Epithelial cell of prostate (primary cell): ENCODE measurements at regions not wholly inside any gene's neighbourhood (a gene's known extent, or its start where the extent isn't known, plus 50 kb on each side); places are given as distances from the start of the nearest gene placed in this dataset.
"Not testable (repeated sequence)": the region's sequence is repeated elsewhere in the genome, so short reads cannot be mapped to it uniquely, and the experiment has no call there.

Experiments used
- DNase-seq: peaks from one replicate; pipeline ENCODE4 v3.0.0-alpha.2; 2011; ENCODE audit warnings: low read depth, low spot score
- H3K27ac ChIP-seq: fragments of 450-650 bp; 2 replicates; pipeline ENCODE4 v1.5.1; 2017; ENCODE audit warnings: mild to moderate bottlenecking

DNA sequence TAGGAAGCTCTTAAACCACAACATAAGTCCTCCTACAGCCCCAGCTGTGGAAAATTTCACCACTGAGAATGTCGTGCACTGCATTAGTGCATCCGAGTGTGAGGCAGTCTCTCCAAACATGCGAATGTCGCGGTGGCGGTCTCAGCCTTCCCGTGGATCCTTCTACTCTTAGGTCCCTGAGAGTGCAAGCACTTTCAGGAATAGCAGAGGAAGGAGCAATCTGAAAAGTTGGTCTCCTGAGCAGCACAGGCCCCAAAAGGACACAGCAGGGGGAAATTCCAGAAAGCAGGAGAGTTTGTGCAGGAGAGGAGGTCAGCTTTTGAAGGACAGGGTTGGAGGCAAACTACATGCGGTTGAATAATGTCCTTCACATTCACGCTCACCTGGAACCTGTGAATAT, 440.5 kb upstream of the SMIM21 start:
- no peak for DNase-seq
- H3K27ac ChIP-seq, result no peak overlapping the region

DNA sequence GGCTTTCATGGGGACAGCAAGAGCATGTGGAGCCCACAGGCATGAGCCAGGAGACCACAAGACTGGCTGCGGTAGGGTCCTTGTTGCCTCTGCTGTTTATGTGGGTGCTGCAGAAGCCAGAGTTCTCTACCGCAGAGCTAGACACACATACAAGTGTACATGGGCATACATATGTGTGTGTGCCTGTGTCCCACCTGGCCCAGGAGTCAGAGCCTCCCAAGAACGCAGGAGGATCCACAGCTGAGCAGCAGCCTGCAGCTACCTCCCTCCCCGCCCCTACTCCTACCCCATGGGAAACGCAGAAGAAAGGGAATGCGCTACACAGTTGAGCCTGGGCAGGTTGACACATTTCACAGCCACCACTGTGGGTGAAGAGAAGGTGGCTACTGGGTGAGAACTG, 438.1 kb upstream of the SMIM21 start:
- H3K27ac ChIP-seq, result no peak overlapping the region
- no peak for DNase-seq

DNA sequence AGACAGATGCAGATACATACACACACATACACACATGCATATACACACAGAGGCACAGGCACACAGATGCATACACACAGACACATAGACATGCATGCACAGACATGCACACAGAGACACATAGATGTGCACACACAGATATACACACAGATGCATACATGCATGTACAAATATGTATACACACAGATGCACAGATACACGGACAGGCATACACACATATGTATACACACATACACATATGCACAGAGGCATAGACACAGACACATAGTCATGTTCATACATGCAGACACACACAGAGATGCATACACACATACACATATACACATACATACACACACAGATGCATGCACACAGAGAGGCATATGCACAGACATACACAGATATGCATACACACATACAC, 437.3 kb upstream of the SMIM21 start:
- DNase-seq, result no peak
- H3K27ac ChIP-seq, result no peak overlapping the region

DNA sequence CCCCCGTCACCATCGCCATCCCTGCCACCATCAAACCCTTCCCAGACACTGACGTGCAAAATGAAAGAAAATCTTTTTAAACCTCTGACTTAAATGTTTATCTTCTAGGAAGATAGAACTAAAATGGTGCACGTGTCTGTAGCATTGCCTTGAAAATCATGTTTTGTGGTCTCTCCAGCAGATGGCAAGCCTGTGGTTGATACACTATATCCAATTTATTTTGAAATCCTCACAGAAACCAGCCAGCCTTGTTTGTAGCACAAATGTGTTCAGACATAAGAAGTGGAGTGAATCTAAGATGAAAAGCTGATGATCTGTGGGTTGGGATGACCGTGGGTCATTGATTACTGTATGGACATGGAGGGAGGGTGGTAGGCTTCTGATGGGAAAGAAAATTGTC, 436.2 kb upstream of the SMIM21 start:
- DNase-seq, result no peak
- no peak overlapping the region for H3K27ac ChIP-seq

DNA sequence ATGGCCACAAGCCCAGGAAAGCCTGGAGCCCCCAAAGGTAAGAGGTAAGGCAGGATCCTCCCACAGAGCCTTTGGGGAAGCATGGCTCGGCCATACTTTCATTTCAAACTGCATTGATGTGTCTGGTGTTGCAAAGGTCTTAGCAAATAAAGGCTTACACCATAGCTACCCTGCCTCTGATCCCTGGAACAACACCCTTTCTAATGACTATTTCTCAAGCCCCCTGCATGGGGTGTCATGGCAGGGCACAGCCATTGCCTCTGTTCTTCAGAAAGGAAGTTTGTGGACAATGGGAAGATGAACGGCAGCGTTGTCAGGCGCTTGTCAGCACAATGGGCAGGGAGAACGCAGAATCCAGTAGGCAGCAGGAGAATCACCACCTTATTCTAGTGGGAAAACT, 435.0 kb upstream of the SMIM21 start:
- no peak for DNase-seq

DNA sequence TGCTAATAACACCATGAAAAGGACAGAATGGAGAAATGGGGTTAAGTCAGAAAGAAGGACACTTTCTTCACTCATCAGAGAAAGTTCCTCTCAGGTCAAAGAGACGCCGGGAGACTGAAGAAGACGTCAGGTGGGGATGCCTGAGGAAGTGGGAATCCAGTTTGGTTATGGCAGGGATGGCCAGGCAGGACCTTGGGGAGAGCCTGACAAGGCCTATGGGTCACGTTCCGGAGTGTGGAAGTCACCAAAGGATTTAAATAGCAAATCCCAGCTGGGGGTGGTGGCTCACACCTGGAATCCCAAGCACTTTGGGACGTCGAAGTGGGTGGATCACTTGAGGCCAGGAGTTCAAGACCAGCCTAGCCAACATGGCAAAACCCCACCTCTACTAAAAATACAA, 432.7 kb upstream of the SMIM21 start:
- H3K27ac ChIP-seq, result no peak overlapping the region

More for the DNA sequence above, 435.0 kb upstream of the SMIM21 start:
- H3K27ac ChIP-seq, result no peak overlapping the region

DNA sequence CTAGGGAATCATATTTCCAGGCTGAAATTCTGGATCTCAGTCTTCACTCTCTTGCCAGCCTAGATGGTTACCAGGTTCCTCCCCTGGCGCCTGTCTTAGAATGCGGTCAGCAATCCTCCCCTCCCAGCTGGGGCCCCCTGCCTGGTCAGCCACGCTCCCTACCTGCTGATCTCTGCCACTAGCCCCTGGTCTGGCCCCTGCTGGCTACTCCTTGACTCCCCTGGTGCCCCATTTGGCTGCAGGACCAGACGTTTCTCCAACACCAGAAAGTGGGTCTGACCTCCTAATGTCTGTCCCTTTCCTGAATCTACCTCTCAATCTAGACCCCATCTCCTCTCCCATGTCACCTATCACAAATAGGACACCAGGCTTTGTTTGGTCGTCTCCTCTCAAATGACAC, 432.0 kb upstream of the SMIM21 start:
- no peak overlapping the region for H3K27ac ChIP-seq
- no peak for DNase-seq

More for the DNA sequence above, 432.7 kb upstream of the SMIM21 start:
- DNase-seq, result no peak

DNA sequence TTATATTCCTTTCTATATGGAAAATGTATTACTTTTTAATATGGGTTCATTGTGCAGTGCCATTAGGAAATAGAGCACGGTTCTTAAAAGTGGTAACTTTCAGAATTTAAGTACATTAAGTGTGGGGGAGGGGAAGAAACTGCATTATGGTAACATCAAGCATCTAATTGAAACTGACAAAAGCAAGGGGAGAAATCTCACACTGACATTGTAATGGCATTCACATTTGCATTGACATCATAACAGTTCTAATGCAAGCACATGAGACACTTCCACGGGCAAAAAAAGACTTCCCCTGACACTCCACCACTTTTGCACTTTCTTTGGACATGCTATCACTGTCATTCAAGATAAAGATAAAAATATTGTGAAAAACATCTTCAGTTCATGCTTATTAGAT, 431.3 kb upstream of the SMIM21 start:
- DNase-seq, result no peak
- H3K27ac ChIP-seq, result no peak overlapping the region

DNA sequence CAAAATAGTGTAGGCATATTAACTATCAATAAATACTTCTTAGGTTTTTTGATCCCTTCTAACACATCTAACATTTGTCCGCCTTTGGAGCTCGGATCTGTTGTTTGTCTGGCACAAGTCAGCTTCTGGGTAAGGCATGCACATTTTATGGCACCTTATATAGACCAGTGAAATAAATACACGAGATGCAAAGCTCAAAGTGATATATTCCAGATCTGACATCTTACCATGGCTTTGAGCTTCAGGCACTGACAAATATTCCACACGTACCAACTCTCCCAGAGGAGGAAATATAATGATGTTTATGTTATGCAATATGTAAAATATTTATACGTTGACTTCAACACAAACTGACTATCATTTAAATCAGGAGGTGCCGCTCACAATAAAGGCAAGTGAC, 430.1 kb upstream of the SMIM21 start:
- H3K27ac ChIP-seq, result no peak overlapping the region
- DNase-seq, result no peak

DNA sequence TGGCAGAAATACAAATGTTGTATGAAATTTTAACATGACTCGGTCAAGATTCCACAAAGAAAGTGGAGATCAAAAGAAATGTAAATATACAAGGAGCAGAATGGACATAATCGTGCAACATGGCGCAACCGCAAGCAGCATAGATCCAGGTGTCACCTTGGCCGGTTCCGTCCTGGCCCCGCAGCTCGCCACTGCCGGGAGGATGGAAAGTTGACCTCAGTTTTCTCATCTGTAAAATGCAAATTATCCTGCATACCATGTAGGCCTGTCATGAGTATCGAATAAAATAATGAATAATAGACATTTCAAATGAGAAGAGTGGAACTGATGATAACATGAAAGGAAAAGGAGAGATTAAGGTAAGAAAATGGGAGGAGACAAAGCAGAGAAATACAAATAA, 427.3 kb upstream of the SMIM21 start:
- DNase-seq, result no peak

DNA sequence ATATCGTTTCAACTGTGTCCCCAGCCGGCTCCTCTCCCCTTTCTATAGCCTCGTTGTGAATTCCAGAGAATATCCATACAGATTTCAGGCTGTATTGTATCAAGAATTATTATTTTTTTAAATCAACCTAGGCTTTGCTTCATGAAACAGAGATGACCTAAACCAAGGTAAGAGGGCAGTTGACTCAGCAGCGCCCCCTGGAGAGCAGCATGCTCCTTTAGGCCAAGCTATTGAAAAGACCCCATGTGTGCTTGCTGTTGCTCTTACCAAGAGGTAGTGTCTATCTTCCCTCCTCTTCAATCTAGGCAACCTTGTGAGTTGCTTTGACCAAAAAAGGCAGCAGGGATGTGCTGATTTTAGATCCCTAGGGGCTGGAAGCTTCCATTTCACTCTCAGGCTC, 426.7 kb upstream of the SMIM21 start:
- H3K27ac ChIP-seq, result no peak overlapping the region
- DNase-seq, result no peak

More for the DNA sequence above, 427.3 kb upstream of the SMIM21 start:
- no peak overlapping the region for H3K27ac ChIP-seq

DNA sequence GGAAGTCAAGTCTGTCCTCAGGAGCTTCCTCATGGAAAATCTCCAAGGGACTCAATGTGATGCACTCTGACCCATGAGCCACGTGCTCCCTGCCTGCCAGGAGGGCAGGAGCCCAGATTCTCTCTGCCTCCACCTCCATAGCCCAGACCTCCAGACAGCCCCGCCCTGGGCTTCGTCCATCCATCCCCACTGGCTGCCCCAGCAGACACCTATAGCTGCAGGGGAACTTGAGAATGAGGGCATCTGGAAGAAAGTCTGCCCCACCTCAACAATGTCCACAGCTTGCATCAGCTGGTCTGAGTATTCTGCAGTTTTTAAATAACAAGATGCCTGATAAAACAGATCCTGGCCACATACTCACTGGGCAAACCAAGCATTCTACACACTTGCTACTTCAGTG, 418.8 kb upstream of the SMIM21 start:
- no peak for DNase-seq
- no peak overlapping the region for H3K27ac ChIP-seq

DNA sequence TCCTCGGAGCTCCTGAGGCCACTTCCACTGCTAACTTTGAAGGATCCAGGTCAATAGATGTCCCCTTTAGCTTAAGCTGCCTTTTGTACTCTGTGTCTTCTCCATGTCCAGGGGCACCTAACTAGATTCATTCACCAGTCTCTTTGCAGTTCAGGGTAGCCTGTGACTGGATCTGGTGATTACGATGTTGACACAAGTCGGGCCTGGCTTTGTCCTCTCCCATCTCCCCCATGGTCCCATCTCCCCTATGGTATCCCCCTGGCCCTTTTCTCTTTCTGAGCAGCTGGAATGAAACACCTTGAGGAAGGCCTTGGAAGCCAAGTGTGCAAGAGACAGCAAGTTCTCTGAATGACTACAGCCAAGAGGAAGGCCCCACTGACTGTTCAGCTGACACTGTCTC, 417.9 kb upstream of the SMIM21 start:
- DNase-seq, result no peak
- no peak overlapping the region for H3K27ac ChIP-seq

DNA sequence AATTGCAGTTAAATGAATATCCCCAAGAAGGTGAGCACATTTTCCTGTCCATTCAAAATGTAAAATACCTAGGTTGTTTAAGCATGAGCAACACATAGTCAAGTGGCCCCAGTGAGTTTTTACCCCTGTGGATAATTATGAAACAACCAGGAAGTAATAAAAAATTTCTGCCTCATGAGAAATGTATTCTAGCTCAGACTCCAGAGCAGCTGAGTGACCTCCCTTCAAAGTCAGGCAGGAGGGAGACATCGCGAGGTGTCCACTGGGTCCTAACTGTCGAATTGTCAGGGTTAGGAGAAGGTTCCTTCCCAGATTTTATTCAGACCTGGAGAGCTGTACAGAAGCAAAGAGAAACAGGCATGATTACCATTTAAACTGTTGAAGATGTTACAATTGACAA, 416.6 kb upstream of the SMIM21 start:
- no peak for DNase-seq
- H3K27ac ChIP-seq, result no peak overlapping the region

DNA sequence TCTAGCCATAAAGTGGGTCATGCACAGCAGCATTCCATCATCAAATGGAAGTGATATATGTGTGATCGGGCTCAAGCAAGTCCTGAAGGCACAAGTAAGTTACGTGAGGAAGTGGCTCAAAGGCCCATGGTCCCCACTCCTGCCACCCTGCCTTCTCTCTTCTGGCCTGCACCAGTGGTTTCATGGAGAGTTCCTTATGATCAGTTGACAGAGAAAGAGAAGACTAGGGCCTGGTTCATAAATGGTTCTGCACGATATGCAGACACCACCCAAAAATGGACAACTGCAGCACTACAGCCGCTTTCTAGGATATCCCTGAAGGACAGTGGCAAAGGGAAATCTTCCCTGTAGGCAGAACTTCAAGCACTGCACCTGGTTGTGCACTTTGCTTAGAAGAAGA, 412.6 kb upstream of the SMIM21 start:
- no peak overlapping the region for H3K27ac ChIP-seq
- no peak for DNase-seq

DNA sequence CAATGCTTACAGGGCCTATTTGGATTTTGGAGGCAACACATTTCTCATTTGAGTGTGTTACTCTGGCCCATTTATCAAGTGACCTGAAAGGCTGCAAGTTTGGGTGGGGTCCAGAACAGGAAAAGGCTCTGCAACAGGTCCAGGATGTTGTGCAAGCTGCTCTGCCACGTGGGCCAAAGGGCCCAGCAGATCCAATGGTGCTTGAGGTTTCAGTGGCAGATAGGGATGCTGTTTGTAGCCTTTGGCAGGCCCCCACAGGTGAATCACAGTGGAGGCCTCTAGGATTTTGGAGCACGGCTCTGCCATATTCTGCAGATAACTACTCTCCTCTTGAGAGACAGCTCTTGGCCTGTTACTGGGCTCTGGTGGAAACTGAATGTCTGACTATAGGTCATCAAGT, 412.2 kb upstream of the SMIM21 start:
- not testable (repeated sequence) for H3K27ac ChIP-seq, DNase-seq

DNA sequence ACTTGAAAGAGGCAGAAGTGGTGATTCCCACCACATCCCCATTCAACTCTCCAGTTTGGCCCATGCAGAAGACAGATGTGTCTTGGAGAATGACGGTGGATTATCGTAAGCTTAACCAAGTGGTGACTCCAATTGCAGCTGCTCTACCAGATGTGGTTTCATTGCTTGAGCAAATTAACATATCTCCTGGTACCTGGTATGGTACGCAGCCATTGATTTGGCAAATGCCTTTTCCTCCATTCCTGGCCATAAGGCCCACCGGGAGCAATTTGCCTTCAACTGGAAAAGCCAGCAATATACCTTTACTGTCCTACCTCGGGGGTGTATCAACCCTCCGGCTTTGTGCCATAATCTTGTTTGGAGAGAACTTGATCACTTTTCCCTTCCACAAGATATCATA, 411.5 kb upstream of the SMIM21 start:
- H3K27ac ChIP-seq, result no peak overlapping the region
- no peak for DNase-seq

DNA sequence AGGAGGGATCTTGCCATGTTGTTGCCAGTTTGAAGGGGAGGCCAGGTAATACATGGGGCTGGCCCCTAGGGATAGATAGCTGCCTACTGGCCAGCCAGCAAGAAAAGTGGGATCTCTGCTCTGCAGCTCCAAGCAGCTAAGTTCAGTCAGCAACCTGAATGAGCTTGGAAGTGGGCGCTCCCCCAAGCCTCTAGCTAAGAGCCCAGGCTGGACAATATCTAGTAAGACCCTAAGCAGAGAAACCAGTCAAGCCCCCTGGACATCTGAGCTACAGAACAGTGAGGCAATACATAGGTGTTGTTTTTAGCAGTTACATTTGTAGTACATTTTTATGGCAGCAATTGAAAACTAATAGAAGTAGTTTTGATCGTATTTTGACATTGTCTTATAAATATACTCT, 409.8 kb upstream of the SMIM21 start:
- H3K27ac ChIP-seq, result no peak overlapping the region
- no peak for DNase-seq

DNA sequence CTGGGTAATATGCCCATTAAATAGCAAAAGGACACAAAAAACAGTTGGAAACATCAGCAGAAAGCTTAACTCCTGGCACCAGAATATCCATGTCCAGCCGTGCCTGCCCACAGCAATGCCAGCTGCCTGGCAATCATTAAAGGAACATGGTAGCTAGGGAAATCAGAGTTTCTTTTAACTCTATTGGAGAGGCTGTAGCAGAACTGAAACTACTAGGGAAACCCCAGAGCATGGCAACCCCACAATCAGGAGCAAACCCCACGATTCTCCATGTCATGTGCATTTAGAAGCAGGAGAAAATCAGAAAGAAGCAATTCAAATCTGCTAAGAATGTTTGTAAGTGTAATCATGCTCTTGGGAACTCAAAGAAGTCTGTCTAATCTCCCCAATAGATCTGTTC, 409.0 kb upstream of the SMIM21 start:
- H3K27ac ChIP-seq, result no peak overlapping the region
- no peak for DNase-seq

DNA sequence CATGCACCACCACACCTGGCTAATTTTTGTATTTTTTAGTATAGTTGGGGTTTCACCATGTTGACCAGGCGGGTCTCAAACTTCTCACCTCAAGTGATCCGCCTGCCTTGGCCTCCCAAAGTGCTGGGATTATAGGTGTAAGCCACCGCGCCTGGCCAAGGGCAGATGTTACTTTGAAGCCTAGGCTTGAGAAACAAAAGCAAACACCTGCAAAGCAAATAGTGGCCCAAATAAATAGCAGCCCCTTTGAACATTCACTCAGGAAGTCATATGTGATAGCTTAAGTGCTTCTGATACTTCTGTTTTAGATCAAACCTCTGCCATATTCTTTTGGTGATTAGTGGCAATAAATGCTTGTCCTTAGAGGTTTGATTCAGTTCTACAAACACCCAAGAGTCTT, 404.5 kb upstream of the SMIM21 start:
- no peak overlapping the region for H3K27ac ChIP-seq
- no peak for DNase-seq

DNA sequence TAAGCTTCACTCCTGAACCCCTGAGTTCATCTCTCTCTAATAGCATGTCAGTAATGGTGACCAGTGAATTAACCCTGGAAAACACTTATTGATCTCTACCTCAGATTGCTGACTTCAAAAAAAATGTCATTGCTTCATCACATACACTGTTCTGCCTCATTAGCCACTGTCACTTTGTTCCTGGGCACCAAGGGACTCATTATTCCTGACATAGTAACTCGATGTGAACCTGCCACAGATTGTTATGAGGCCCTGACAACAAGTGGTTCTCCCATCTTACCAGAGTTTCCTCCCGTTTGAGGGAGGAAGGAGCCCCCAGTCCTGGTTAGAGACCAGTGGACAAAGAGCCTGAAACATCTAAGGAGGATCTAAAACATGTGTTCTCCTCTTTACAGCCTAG, 403.3 kb upstream of the SMIM21 start:
- no peak overlapping the region for H3K27ac ChIP-seq
- no peak for DNase-seq

DNA sequence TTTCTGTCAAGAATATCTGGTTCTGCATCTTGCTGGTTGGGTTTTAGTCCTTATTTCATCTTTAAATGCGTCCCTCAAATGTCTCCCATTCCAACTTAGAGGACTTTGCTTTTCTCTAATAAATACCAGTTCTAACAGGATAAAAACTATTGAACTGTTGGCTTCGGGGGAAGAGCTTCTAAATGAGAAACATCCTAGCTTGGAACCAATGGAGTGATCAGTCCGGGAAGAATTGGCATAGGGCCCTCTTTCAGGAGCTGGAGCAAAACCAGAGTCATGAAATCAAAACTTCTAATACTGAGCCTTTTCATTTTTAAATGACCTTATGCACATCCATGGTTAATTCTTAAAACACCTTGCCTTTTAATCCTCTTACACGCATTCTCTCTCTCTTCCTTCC, 401.6 kb upstream of the SMIM21 start:
- DNase-seq, result no peak
- H3K27ac ChIP-seq, result no peak overlapping the region

DNA sequence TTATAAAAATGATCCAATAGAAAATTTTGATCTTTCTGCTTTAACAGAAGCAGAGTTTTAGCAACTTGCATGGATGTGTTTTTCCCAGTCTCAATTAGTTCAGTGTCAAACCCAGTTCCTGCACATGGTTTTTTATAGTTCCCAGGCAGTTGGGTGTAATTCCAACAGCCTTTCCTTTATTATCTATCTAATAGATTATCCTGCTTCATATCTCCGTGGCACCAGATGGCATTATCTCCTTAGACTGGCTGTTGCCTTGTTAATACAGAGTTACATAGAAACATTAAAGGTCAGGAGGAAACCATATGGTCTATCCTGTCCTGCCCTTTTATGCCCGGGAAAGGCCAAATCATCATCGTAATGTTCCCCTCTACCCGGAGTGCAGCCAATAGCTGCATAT, 400.9 kb upstream of the SMIM21 start:
- no peak overlapping the region for H3K27ac ChIP-seq
- DNase-seq, result no peak
